Hepatocyte (in vitro differentiated cells): ENCODE measurements at regions not wholly inside any gene's neighbourhood (a gene's known extent, or its start where the extent isn't known, plus 50 kb on each side); places are given as distances from the start of the nearest gene placed in this dataset.

ENCODE experiments used
- CTCF ChIP-seq: fragments of 200-600 bp; sonication (generic); IDR thresholded peaks from 2 replicates; pipeline ENCODE4 v1.5.1; 2016; ENCODE audit warnings: antibody characterized with exemption, mild to moderate bottlenecking; ENCODE audit not compliant: poor library complexity
- EZH2phosphoT487 ChIP-seq: fragments of 200-600 bp; sonication (generic); IDR thresholded peaks from one replicate; pipeline ENCODE4 v1.6.1; 2018; ENCODE audit warnings: antibody characterized with exemption, mild to moderate bottlenecking, low read depth, moderate library complexity; ENCODE audit not compliant: unreplicated experiment, severe bottlenecking

GRCh38 chr15:88322461-88322860, 65.9 kb upstream of the NTRK3 start:
- no peak for TF ChIP-seq CTCF
- TF ChIP-seq EZH2phosphoT487: no peak
